ENCODE measurements at regions not wholly inside any gene's neighbourhood (a gene's known extent, or its start where the extent isn't known, plus 50 kb on each side); places are given as distances from the start of the nearest gene placed in this dataset.

- peaks cover 15% of the 10 kb centered on the region for H3K9me3 Mint-ChIP-seq (ENCODE audit: low read depth)
- H3K36me3 Mint-ChIP-seq (ENCODE audit: low read depth) = peaks cover 3% of the 10 kb centered on the region
- TF ChIP-seq CTCF (IDR thresholded peaks at IDR 0.05) = no peak
- DNase-seq (ENCODE audit: low spot score) = no peak
- H3K27me3 Mint-ChIP-seq (ENCODE audit: low read depth) = peaks cover 17% of the 10 kb centered on the region
- H3K4me1 Mint-ChIP-seq (ENCODE audit: low read depth) = no peaks in the 10 kb centered on the region
- H3K4me3 Mint-ChIP-seq (ENCODE audit: unreplicated experiment) = no peak overlapping the region
- no peak overlapping the region for H3K27ac Mint-ChIP-seq (ENCODE audit: unreplicated experiment)
Observed at GRCh38 chr20:39277185-39277584, 315.0 kb downstream of the DHX35 start.

GRCh38 chr20:39270837-39271604 is 308.9 kb downstream of the DHX35 start:
- H3K4me3 Mint-ChIP-seq (ENCODE audit: unreplicated experiment) = no peak overlapping the region
- TF ChIP-seq CTCF (IDR thresholded peaks at IDR 0.05) = no peak
- peaks cover 8% of the 10 kb centered on the region for H3K9me3 Mint-ChIP-seq (ENCODE audit: low read depth)
- H3K4me1 Mint-ChIP-seq (ENCODE audit: low read depth) = peaks cover 10% of the 10 kb centered on the region
- peaks cover 11% of the 10 kb centered on the region for H3K27me3 Mint-ChIP-seq (ENCODE audit: low read depth)
- H3K36me3 Mint-ChIP-seq (ENCODE audit: low read depth) = no peaks in the 10 kb centered on the region
- H3K27ac Mint-ChIP-seq (ENCODE audit: unreplicated experiment) = no peak overlapping the region
- no peak for DNase-seq (ENCODE audit: low spot score)

GRCh38 chr20:39269493-39270217 is 307.5 kb downstream of the DHX35 start:
- Mint-ChIP-seq H3K27me3 (ENCODE audit: low read depth) (peaks cover 5% of the 10 kb centered on the region), H3K27ac (ENCODE audit: unreplicated experiment) (no peak overlapping the region), H3K36me3 (ENCODE audit: low read depth) (no peaks in the 10 kb centered on the region), H3K9me3 (ENCODE audit: low read depth) (no peaks in the 10 kb centered on the region), H3K4me3 (ENCODE audit: unreplicated experiment) (no peak overlapping the region), H3K4me1 (ENCODE audit: low read depth) (peaks cover 10% of the 10 kb centered on the region)
- no peak for DNase-seq (ENCODE audit: low spot score)
- TF ChIP-seq CTCF (IDR thresholded peaks at IDR 0.05) = no peak

GRCh38 chr20:39268981-39269461 is 306.9 kb downstream of the DHX35 start:
- Mint-ChIP-seq H3K36me3 (ENCODE audit: low read depth) (no peaks in the 10 kb centered on the region), H3K4me3 (ENCODE audit: unreplicated experiment) (no peak overlapping the region), H3K9me3 (ENCODE audit: low read depth) (no peaks in the 10 kb centered on the region), H3K4me1 (ENCODE audit: low read depth) (peaks cover 10% of the 10 kb centered on the region), H3K27ac (ENCODE audit: unreplicated experiment) (no peak overlapping the region), H3K27me3 (ENCODE audit: low read depth) (peaks cover 5% of the 10 kb centered on the region)
- TF ChIP-seq CTCF (IDR thresholded peaks at IDR 0.05) = peak; percentile 95
- no peak for DNase-seq (ENCODE audit: low spot score)

- no peak overlapping the region for H3K27ac Mint-ChIP-seq (ENCODE audit: unreplicated experiment)
- H3K9me3 Mint-ChIP-seq (ENCODE audit: low read depth) = peaks cover under 1% of the 10 kb centered on the region
Observed at GRCh38 chr20:39268491-39268951, 306.4 kb downstream of the DHX35 start.

More at GRCh38 chr20:39268491-39268951, 306.4 kb downstream of the DHX35 start:
- Mint-ChIP-seq H3K27me3 (ENCODE audit: low read depth) (peaks cover 5% of the 10 kb centered on the region), H3K4me3 (ENCODE audit: unreplicated experiment) (no peak overlapping the region), H3K4me1 (ENCODE audit: low read depth) (peaks cover 10% of the 10 kb centered on the region), H3K36me3 (ENCODE audit: low read depth) (no peaks in the 10 kb centered on the region)
- TF ChIP-seq CTCF (IDR thresholded peaks at IDR 0.05) = no peak
- no peak for DNase-seq (ENCODE audit: low spot score)

All from chondrocyte (in vitro differentiated cells).